HG02798 (cell line): ENCODE measurements at regions not wholly inside any gene's neighbourhood (a gene's known extent, or its start where the extent isn't known, plus 50 kb on each side); places are given as distances from the start of the nearest gene placed in this dataset.

Experiments
- ATAC-seq: cut with Tn5 transposase; IDR thresholded peaks from one replicate; pipeline ENCODE4 v1.9.1; 2021; ENCODE audit warnings: mild to moderate bottlenecking; ENCODE audit not compliant: unreplicated experiment, poor library complexity

DNA sequence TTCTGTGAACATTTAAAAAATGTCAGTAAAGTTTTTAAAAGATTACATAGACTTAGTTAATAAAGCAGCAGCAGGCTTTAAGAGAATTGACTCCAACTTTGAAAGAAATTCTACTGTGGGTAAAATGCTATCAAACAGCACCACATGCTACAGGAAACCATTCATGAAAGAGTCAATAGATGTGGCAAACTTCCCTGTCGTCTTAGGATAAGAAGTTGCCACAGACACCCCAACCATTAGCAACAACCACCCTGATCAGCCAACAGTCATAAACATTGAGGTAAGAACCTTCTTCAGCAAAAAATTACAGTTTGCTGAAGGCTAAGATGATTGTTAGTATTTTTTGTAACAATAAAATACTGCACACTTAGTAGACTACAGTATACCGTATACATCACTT is 278.2 kb downstream of the CSNK1G3 start:
- no peak for ATAC-seq

- no peak for ATAC-seq
Measured at GRCh38 chr5:123787635-123788034, 275.7 kb downstream of the CSNK1G3 start.

- ATAC-seq, result no peak
Measured at GRCh38 chr5:123787136-123787535, 275.2 kb downstream of the CSNK1G3 start.

DNA sequence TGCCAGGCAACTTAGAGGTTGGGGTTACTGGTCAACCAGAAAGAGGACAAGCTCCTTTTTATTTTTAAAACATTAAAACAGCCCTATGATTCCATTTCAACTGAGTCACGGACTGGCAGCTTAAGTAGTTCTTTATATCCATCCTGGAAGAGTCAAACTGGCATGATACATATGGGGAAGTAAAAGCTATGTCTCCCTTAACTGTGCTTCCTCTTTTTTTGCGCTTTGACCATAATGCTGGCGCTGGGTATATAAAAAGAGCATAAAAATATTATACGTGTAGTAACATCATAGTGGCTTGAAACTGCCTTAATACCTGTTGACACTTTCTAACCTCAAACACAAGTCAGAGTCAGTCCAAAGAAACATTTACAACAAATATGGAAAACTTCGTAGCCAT is 274.4 kb downstream of the CSNK1G3 start:
- ATAC-seq, result no peak

- ATAC-seq, result no peak
Measured at GRCh38 chr5:123785162-123786071, 273.4 kb downstream of the CSNK1G3 start.

DNA sequence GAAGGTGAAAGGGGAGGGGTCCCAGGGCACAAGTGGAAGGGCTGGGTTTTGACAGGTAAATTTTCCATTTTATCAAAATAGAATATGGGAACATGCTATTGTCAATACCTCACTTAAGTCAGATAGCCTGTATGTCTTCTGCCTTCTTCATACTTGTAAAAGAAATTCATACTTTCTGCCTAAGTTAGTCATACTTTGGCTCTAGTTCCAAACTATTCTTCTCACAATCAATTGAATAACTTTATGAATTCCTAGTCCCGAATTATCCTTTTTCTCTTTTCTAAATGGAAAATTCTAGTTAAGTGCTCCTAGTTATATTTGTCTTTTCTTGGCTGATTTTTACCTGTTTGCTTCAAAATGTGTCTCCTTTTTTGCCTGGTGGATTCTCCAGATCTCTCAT is 271.4 kb downstream of the CSNK1G3 start:
- no peak for ATAC-seq

- ATAC-seq, result no peak
Measured at GRCh38 chr5:123778641-123779040, 266.7 kb downstream of the CSNK1G3 start.

DNA sequence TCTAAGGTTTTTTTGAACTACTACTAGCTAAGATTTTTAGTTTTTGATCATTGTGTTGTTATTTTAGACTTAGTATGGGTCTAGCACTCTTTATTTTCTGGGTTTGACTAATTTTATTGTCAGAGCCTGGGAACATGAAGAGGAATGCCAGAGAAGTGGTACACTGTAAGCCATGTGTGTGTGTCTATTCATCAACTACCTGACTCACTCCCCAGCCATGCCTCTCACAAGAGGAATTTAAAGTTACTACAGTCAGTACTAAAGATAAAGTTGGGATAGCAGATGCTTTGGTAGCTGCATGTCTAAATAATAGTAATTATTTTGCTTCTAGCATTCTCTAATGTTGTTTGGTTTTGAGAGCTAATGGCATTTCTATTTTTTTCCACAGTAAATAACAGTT is 264.8 kb downstream of the CSNK1G3 start:
- ATAC-seq, result no peak

GRCh38 chr5:123771715-123772114 is 259.7 kb downstream of the CSNK1G3 start:
- ATAC-seq, result no peak

- ATAC-seq, result no peak
Measured at GRCh38 chr5:123763201-123763600, 251.2 kb downstream of the CSNK1G3 start.

DNA sequence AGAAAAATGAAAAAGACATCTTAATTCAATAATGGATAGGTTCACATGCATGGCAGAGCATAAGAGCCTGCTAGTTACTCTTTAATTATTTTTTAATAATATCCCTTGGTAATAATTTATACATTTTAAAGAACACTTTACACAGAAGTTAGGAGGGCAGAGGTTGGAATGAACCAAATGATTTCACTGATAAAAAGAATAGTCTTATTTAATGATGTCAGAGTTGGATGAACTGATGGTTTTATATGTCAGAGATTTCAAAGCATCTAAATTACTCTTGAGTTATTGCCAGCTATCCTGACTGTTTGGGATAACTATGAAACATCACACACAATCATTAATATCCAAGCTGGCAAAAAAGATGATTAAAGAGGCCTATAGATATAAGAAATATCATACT is 244.8 kb downstream of the CSNK1G3 start:
- ATAC-seq, result no peak

- ATAC-seq, result no peak
Measured at GRCh38 chr5:123756318-123756665, 244.3 kb downstream of the CSNK1G3 start.

DNA sequence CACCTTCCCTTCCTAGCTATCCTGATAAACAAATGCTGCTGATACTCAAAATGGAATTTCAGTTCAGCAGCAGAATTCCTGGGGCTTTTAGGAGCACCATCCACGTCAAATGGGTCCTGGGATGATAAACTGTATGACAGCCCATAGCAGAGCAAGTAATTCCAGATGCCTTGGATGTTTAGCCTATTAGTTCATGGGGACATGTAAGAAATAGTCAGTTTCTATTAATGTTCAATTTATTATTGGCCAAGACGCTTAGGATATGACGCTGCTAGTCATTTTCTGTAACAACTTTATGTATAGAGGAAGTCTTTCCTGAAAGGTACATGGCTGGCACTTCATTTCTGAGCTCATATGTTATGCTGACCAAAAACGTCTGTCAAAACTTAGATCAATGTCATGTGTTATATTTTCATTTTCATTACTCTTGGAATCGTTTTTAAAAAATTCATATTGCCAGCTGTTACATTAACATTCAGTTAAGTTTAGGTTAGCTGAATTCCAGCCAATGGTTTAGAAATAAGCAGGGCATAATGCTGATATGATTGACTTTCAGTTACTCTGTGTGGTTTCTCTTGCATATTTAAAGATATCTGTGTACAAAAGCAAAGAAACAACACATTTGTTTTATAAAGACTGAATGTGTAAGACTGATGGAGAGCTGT is 243.8 kb downstream of the CSNK1G3 start:
- no peak for ATAC-seq

- no peak for ATAC-seq
Measured at GRCh38 chr5:123754908-123755307, 242.9 kb downstream of the CSNK1G3 start.

DNA sequence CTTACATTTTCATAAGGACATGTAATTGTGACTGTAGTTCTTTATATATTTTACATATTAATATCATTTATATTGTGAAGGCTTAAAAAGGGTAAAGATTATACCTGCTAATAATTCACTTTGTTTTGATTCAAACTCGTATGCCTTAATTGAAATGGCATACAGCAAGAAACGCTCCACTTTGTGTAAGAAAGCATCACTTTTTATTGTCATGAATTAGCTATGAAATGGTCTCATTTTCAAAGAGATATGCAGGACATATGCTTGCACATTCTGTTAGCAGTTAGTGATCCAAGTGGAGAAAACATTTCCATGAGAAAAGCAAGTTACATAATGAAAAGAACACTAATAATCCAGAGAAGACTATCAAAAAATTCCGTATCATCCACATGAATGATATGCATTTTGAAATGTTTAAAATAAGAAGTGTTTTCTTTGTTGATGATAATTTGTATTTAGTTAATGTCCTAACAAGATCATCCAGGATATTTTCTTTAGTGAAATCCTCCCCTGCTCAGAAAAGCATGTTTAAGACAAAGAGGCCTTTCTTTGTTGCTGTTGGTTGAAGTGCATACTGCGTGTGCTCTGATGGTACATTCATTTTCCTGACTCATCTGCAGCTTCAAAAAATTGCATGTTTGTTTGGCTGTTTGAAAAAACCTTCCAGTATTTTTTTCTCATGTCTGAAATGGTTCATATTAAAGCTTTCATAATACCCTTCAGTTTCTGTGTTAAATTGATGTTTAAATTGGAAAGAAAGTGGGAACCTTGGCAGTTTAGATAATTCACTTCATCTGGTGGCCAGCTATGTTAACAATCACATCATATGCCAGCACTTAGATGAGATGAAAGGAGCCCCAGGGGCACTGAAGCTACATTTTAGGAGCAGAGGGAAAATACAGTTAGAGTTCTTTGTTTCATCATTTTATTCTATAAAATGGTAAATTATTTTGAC is 242.2 kb downstream of the CSNK1G3 start:
- no peak for ATAC-seq

- ATAC-seq, result no peak
Measured at GRCh38 chr5:123753180-123753936, 241.4 kb downstream of the CSNK1G3 start.

DNA sequence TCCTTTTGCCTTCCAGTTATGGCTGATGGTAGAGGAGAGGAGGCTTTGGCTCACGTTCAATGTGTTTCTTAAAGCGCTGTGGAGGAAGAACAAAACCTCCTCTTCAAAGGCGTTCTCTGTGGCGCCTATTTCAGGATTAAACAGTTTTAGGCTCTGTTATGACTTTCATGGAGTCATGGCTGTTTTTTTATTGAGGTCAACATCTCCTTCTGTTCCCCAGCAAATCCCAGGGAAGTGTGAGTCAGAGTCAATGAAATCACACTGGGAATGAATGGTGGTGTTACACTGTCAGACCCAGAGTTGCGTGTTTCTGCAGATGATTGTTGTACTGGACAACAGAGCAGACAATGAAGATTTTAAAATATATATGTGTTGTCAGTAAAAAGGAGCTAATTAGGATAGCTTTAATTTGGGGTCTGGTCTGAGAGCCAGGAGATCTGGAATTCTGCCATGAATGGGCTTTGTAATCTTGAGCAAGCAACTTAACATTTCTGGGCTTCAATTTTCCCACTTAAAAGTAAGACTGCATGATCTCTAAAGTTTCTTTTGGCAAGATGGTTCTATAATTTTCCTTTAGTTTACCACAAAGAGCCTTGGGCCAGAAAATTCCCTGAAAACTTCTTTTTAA is 240.7 kb downstream of the CSNK1G3 start:
- ATAC-seq, result no peak

DNA sequence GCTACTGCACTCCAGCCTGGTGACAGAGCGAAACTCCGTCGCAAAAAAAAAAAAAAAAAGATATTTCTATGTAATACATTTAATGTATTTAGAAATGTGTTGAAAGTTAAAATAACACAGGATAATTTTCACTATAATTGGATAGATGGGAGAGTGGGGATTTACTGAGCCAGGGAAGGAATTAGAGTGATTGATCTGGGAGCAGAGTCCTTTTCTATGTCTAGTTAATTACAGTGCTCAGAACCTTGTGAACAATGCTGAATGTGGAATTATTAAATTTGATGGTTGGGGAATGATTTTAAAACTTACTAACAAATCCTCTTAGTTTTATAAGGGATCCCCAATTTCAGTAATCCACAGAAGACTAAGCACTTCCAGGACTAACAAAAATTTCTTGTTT is 239.7 kb downstream of the CSNK1G3 start:
- no peak for ATAC-seq

DNA sequence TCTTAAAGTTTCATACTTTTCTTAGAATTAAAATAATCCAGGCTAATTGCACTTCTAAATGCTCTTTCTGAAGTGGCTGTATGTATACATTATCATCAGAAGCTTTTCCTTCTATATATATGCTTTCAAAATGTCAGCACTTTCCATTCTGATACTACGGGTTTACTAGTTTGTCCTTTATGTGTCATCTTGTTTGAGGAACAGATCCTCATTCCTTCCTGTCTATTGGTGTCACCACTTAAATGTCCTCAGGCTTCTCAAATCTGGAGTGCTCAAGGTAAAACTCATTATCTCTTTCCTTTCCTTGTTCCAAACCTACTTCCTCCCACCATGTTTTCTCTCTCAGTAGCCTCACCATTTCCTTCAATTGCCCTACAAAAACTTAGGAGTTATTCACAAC is 236.3 kb downstream of the CSNK1G3 start:
- ATAC-seq, result no peak
